Activated CD8-positive, alpha-beta T cell treated with anti-CD3 and anti-CD28 coated beads for 36 hours (primary cell): ENCODE measurements at regions not wholly inside any gene's neighbourhood (a gene's known extent, or its start where the extent isn't known, plus 50 kb on each side); places are given as distances from the start of the nearest gene placed in this dataset.

Experiments used
- ATAC-seq: fragments of 200-7000 bp; cut with Tn5 transposase; one replicate; pipeline ENCODE4 v1.10.0; 2021; ENCODE audit warnings: mild to moderate bottlenecking, moderate library complexity
- CTCF ChIA-PET: fragments of 350-600 bp; sonication (Branson Sonifier 250); formaldehyde crosslinking; loops from one replicate; lab custom pipeline; 2021; ENCODE audit warnings: antibody characterized with exemption; lab: Charles Lee
- POLR2A ChIA-PET: fragments of 350-600 bp; sonication (Branson Sonifier 250); formaldehyde crosslinking; loops from one replicate; lab custom pipeline; 2021; ENCODE audit warnings: antibody characterized with exemption; lab: Charles Lee
- DNase-seq: peaks from one replicate; pipeline ENCODE4 v3.0.0-alpha.2; 2020
- H3K27ac Mint-ChIP-seq: one replicate; pipeline ENCODE4 v1.8.0; 2021; ENCODE audit warnings: mild to moderate bottlenecking, mixed read lengths
- H3K27me3 Mint-ChIP-seq: one replicate; pipeline ENCODE4 v1.8.0; 2021; ENCODE audit warnings: mixed read lengths
- H3K36me3 Mint-ChIP-seq: one replicate; pipeline ENCODE4 v1.8.0; 2021; ENCODE audit warnings: low read depth, mixed read lengths
- H3K4me1 Mint-ChIP-seq: one replicate; pipeline ENCODE4 v1.8.0; 2021; ENCODE audit warnings: low read depth, mixed read lengths
- H3K4me3 Mint-ChIP-seq: one replicate; pipeline ENCODE4 v1.8.0; 2021; ENCODE audit warnings: mild to moderate bottlenecking, moderate library complexity, mixed read lengths
- H3K9me3 Mint-ChIP-seq: one replicate; pipeline ENCODE4 v1.8.0; 2021; ENCODE audit warnings: mixed read lengths
- intact Hi-C: fragments of 100-400 bp; cut with micrococcal nuclease; formaldehyde crosslinking; loops from one replicate; pipeline ENCODE4 v1.10.0; 2022
- TF ChIP-seq, protein P1 (sequence below): fragments of 200-600 bp; IDR thresholded peaks from one replicate; pipeline ENCODE4 v1.8.0; 2022; ENCODE audit warnings: antibody characterized with exemption, mild to moderate bottlenecking

DNA sequence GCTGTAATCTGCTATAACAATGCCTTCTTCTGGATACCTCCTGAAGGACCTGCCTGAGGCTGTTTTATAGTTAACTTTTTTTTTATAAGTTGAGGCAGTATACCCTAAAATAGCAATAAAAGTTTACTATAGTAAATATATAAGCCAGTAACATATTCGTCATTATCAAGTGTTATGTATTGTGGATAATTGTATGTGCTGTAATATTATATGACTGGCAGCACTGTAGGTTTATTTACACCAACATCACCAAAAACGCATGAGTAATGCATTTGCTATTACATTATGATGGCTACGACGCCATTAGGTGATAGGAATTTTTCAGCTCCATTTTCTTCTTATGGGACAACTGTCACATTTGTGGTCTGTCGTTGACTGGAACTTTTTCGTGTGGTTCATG is 237.2 kb upstream of the PITX2 start:
- ChIA-PET POLR2A (no interaction called here), CTCF (no interaction called here)
- ATAC-seq (no peak), DNase-seq (no peak)
- Mint-ChIP-seq H3K27me3 (no peaks in the 10 kb centered on the region), H3K9me3 (no peaks in the 10 kb centered on the region), H3K27ac (no peak overlapping the region), H3K4me3 (no peak overlapping the region), H3K36me3 (no peaks in the 10 kb centered on the region), H3K4me1 (no peaks in the 10 kb centered on the region)
- intact Hi-C loops, result no loop called here
- TF ChIP-seq, protein P1, sequence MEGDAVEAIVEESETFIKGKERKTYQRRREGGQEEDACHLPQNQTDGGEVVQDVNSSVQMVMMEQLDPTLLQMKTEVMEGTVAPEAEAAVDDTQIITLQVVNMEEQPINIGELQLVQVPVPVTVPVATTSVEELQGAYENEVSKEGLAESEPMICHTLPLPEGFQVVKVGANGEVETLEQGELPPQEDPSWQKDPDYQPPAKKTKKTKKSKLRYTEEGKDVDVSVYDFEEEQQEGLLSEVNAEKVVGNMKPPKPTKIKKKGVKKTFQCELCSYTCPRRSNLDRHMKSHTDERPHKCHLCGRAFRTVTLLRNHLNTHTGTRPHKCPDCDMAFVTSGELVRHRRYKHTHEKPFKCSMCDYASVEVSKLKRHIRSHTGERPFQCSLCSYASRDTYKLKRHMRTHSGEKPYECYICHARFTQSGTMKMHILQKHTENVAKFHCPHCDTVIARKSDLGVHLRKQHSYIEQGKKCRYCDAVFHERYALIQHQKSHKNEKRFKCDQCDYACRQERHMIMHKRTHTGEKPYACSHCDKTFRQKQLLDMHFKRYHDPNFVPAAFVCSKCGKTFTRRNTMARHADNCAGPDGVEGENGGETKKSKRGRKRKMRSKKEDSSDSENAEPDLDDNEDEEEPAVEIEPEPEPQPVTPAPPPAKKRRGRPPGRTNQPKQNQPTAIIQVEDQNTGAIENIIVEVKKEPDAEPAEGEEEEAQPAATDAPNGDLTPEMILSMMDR, result no peak

DNA sequence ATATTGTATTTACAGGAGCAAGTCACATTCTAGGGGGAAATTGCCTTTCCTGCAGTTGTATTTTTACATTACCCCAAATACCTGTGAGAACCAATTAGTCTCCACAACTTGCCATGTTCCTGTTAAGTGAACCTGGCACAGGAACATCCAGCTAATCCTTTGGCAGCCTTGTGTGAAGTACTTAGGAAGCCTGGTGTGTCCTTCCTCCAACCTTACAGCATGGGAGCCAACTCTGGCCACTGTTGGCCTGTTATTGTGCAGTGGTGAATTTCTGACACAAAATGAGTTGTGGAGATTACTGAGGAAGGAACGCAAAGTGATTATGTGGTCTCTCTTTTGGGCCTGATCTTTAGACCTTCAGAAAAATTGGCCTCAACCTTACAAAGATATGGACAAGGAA is 238.0 kb upstream of the PITX2 start:
- TF ChIP-seq, protein P1, result no peak
- Mint-ChIP-seq H3K9me3 (no peaks in the 10 kb centered on the region), H3K27me3 (no peaks in the 10 kb centered on the region), H3K27ac (no peak overlapping the region), H3K4me3 (no peak overlapping the region), H3K36me3 (no peaks in the 10 kb centered on the region), H3K4me1 (no peaks in the 10 kb centered on the region)
- ATAC-seq (no peak), DNase-seq (no peak)
- CTCF ChIA-PET, result no interaction called here
- POLR2A ChIA-PET, result no interaction called here
- intact Hi-C loops, result no loop called here

- no peak overlapping the region for H3K4me3 Mint-ChIP-seq
- no peak for DNase-seq
- POLR2A ChIA-PET, result no interaction called here
- CTCF ChIA-PET, result no interaction called here
- no peaks in the 10 kb centered on the region for H3K36me3 Mint-ChIP-seq
- H3K27me3 Mint-ChIP-seq, result no peaks in the 10 kb centered on the region
- H3K27ac Mint-ChIP-seq, result no peak overlapping the region
- intact Hi-C loops, result no loop called here
- peaks cover 3% of the 10 kb centered on the region for H3K9me3 Mint-ChIP-seq
- ATAC-seq, result no peak
- no peaks in the 10 kb centered on the region for H3K4me1 Mint-ChIP-seq
- TF ChIP-seq, protein P1, result no peak
Observed at GRCh38 chr4:110865611-110866259, 242.9 kb upstream of the PITX2 start.

- Mint-ChIP-seq H3K4me3 (no peak overlapping the region), H3K27me3 (no peaks in the 10 kb centered on the region), H3K9me3 (peaks cover 3% of the 10 kb centered on the region), H3K36me3 (no peaks in the 10 kb centered on the region), H3K27ac (no peak overlapping the region), H3K4me1 (no peaks in the 10 kb centered on the region)
- ChIA-PET CTCF (no interaction called here), POLR2A (no interaction called here)
- TF ChIP-seq, protein P1, result no peak
- no peak for ATAC-seq
- intact Hi-C loops, result no loop called here
- DNase-seq, result no peak
Observed at GRCh38 chr4:110867251-110867960, 244.5 kb upstream of the PITX2 start.

DNA sequence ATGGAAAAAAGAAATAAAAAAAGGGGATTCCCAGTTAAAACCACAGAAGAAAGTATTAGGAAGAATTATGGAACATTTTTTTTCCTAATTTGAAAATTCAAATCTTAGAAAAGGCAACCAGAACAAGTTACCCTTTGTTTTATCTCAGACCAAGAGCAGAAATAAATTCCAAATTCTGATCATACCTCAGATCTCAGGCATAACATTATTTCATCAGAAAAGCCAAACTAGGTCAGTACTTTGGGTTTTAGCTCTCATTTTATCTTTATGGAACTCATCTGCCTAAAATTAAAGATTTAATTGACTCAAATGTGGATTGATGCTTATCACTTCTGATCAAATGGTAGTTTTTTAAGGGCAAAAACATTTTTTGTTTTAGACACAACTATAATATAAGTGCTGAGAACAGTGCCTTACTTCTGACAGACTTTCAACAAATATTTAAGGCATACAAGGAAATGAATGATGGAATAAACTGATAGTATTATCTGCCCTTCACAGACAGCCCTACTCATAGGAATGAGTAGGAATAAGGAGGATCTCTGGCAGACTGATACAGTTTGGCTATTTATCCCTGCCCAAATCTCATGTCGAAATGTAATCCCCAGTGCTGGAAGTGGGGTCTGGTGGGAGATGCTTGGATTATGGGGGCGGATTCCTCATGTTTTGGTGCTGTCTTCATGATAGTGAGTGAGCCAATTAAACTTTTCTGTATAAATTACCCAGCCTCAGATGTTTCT is 245.3 kb upstream of the PITX2 start:
- POLR2A ChIA-PET, result no interaction called here
- Mint-ChIP-seq H3K9me3 (peaks cover 3% of the 10 kb centered on the region), H3K4me1 (no peaks in the 10 kb centered on the region), H3K27me3 (no peaks in the 10 kb centered on the region), H3K36me3 (no peaks in the 10 kb centered on the region), H3K4me3 (no peak overlapping the region), H3K27ac (no peak overlapping the region)
- intact Hi-C loops, result no loop called here
- TF ChIP-seq, protein P1, result no peak
- DNase-seq (no peak), ATAC-seq (no peak)
- CTCF ChIA-PET, result no interaction called here
